Panc1 (cell line): ENCODE measurements at regions not wholly inside any gene's neighbourhood (a gene's known extent, or its start where the extent isn't known, plus 50 kb on each side); places are given as distances from the start of the nearest gene placed in this dataset.

ENCODE experiments used
- POLR2AphosphoS5 ChIP-seq: IDR thresholded peaks from 2 replicates; pipeline ENCODE4 v1.6.1; 2012; ENCODE audit warnings: mild to moderate bottlenecking, low read depth, low read length, moderate library complexity
- TF ChIP-seq, protein P1 (sequence below): fragments of 450-650 bp; IDR thresholded peaks from 2 replicates; pipeline ENCODE4 v1.5.1; 2017; ENCODE audit warnings: mild to moderate bottlenecking

DNA sequence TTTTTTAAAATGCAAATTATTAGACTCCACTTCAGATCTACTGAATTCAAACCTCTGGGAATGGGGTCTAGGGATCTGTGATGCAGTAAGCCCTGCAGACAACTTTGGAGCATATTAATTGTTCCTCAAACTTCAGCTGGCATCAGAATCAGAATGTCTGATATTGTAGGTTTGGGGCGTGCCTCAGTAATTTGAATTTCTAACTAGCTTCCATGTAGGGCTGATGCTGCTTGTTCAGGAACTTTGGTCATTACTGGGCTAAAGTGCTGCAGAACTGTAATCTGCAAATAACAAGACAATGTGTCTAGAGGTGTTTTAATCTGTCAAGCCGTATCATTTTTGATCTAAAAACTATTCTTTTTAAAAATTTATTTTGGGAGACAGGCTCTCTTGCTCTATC, 1719.7 kb upstream of the PIK3C3 start:
- TF ChIP-seq, protein P1, sequence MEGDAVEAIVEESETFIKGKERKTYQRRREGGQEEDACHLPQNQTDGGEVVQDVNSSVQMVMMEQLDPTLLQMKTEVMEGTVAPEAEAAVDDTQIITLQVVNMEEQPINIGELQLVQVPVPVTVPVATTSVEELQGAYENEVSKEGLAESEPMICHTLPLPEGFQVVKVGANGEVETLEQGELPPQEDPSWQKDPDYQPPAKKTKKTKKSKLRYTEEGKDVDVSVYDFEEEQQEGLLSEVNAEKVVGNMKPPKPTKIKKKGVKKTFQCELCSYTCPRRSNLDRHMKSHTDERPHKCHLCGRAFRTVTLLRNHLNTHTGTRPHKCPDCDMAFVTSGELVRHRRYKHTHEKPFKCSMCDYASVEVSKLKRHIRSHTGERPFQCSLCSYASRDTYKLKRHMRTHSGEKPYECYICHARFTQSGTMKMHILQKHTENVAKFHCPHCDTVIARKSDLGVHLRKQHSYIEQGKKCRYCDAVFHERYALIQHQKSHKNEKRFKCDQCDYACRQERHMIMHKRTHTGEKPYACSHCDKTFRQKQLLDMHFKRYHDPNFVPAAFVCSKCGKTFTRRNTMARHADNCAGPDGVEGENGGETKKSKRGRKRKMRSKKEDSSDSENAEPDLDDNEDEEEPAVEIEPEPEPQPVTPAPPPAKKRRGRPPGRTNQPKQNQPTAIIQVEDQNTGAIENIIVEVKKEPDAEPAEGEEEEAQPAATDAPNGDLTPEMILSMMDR, result no peak
- no peak for TF ChIP-seq POLR2AphosphoS5
